Hepatocyte (in vitro differentiated cells): ENCODE measurements at regions not wholly inside any gene's neighbourhood (a gene's known extent, or its start where the extent isn't known, plus 50 kb on each side); places are given as distances from the start of the nearest gene placed in this dataset.
A peak's percentile ranks its signal among the peaks of the same experiment; 100 is the strongest.

Source experiments
- DNase-seq: peaks from one replicate; pipeline ENCODE4 v3.0.0-alpha.2; 2016; ENCODE audit warnings: low spot score
- H2AFZ ChIP-seq: fragments of 200-600 bp; sonication (generic); 2 replicates; pipeline ENCODE4 v1.6.0; 2016; ENCODE audit warnings: antibody characterized with exemption, mild to moderate bottlenecking
- H3K27ac ChIP-seq: fragments of 200-600 bp; sonication (generic); 2 replicates; pipeline ENCODE4 v1.5.1; 2016; ENCODE audit warnings: mild to moderate bottlenecking
- H3K27me3 ChIP-seq: fragments of 200-600 bp; sonication (generic); 2 replicates; pipeline ENCODE4 v1.6.1; 2016
- H3K36me3 ChIP-seq: fragments of 200-600 bp; sonication (generic); replicated peaks from 2 replicates; pipeline ENCODE4 v1.5.1; 2016; ENCODE audit warnings: low read depth; ENCODE audit not compliant: insufficient read depth
- H3K4me1 ChIP-seq: fragments of 200-600 bp; sonication (generic); 2 replicates; pipeline ENCODE4 v1.5.1; 2016; ENCODE audit warnings: mild to moderate bottlenecking, moderate library complexity; ENCODE audit not compliant: insufficient read depth
- H3K4me2 ChIP-seq: fragments of 200-600 bp; sonication (generic); 2 replicates; pipeline ENCODE4 v1.6.0; 2016
- H3K4me3 ChIP-seq: fragments of 200-600 bp; sonication (generic); 2 replicates; pipeline ENCODE4 v1.5.1; 2016; ENCODE audit warnings: mild to moderate bottlenecking
- H3K79me2 ChIP-seq: fragments of 200-600 bp; sonication (generic); 2 replicates; pipeline ENCODE4 v1.6.0; 2017; ENCODE audit warnings: mild to moderate bottlenecking
- H3K9me2 ChIP-seq: fragments of 200-600 bp; sonication (generic); replicated peaks from 2 replicates; pipeline ENCODE4 v1.6.0; 2017; ENCODE audit warnings: mild to moderate bottlenecking; ENCODE audit not compliant: insufficient read depth
- H3K9me3 ChIP-seq: fragments of 200-600 bp; sonication (generic); 2 replicates; pipeline ENCODE4 v1.5.1; 2016; ENCODE audit warnings: low read depth, mild to moderate bottlenecking
- H4K20me1 ChIP-seq: fragments of 200-600 bp; sonication (generic); 2 replicates; pipeline ENCODE4 v1.6.0; 2016; ENCODE audit warnings: mild to moderate bottlenecking; ENCODE audit not compliant: insufficient read depth, poor library complexity, severe bottlenecking
- EZH2 ChIP-seq: fragments of 200-600 bp; sonication (generic); IDR thresholded peaks from 2 replicates; pipeline ENCODE4 v1.6.1; 2016; ENCODE audit warnings: antibody characterized with exemption, mild to moderate bottlenecking, borderline replicate concordance
- EZH2phosphoT487 ChIP-seq: fragments of 200-600 bp; sonication (generic); IDR thresholded peaks from one replicate; pipeline ENCODE4 v1.6.1; 2018; ENCODE audit warnings: antibody characterized with exemption, mild to moderate bottlenecking, low read depth, moderate library complexity; ENCODE audit not compliant: unreplicated experiment, severe bottlenecking
- WGBS: methylation state at CpG from one replicate; pipeline ENCODE4 v1.1.6; 2016; ENCODE audit warnings: low lambda C conversion rate; ENCODE audit errors: missing lambda C conversion rate; 5-methylcytosine and 5-hydroxymethylcytosine counted together
- TF ChIP-seq, protein P1 (sequence below): fragments of 200-600 bp; sonication (generic); IDR thresholded peaks from 2 replicates; pipeline ENCODE4 v1.5.1; 2016; ENCODE audit warnings: antibody characterized with exemption, mild to moderate bottlenecking; ENCODE audit not compliant: poor library complexity

DNA sequence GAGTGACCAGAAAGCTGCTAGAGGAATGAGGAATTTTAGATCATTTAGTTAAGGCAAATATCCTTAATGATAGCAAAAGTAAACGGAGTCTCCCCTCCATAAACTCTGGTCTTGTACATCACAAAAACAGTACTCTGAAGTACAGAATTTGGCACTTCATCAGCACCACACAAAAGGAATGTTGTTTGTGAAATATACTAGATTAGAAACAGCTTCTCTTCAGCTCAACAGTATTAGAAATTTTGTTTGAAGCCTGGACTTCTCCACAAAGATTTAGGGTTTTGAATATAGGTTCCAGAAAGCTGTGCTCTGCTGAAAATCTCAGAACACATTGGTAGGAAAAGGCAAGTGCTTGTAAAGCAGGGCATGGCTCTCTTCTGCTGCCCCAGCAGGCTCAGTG is 135.1 kb upstream of the PTGFR start:
- Histone ChIP-seq H3K9me3 (no peaks in the 10 kb centered on the region), H2AFZ (peak overlapping the region; percentile 34), H3K4me3 (no peak overlapping the region), H3K36me3 (no peaks in the 10 kb centered on the region), H3K27me3 (no peaks in the 10 kb centered on the region), H3K4me1 (peaks cover 8% of the 10 kb centered on the region), H3K4me2 (no peak overlapping the region), H3K9me2 (no peaks in the 10 kb centered on the region), H3K79me2 (no peaks in the 10 kb centered on the region), H3K27ac (no peak overlapping the region), H4K20me1 (no peaks in the 10 kb centered on the region)
- WGBS = 32% methylated on average over 1 of the region's 1 CpG
- TF ChIP-seq, protein P1, sequence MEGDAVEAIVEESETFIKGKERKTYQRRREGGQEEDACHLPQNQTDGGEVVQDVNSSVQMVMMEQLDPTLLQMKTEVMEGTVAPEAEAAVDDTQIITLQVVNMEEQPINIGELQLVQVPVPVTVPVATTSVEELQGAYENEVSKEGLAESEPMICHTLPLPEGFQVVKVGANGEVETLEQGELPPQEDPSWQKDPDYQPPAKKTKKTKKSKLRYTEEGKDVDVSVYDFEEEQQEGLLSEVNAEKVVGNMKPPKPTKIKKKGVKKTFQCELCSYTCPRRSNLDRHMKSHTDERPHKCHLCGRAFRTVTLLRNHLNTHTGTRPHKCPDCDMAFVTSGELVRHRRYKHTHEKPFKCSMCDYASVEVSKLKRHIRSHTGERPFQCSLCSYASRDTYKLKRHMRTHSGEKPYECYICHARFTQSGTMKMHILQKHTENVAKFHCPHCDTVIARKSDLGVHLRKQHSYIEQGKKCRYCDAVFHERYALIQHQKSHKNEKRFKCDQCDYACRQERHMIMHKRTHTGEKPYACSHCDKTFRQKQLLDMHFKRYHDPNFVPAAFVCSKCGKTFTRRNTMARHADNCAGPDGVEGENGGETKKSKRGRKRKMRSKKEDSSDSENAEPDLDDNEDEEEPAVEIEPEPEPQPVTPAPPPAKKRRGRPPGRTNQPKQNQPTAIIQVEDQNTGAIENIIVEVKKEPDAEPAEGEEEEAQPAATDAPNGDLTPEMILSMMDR = no peak
- TF ChIP-seq EZH2phosphoT487 (no peak), EZH2 (no peak)
- no peak for DNase-seq

DNA sequence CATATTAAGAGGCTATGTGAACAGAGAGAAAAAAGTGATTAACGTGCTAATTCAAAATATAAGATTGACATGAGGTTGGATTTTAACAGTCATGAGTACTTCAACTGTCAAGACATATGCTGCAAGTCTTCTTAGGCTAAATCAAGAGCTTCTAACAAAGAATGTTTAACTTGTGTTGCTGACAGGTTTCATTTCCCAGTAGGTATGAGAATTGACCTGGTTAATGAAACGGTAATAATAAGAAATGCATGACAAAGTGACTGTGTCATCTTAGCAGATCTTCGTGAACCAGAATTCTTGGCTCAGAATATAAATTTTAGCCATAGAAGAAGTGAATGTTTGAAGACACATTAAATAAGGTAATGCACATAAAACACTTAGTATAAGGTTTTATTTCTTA is 132.6 kb upstream of the PTGFR start:
- TF ChIP-seq EZH2 (no peak), EZH2phosphoT487 (no peak)
- TF ChIP-seq, protein P1 = no peak
- Histone ChIP-seq H3K27ac (no peak overlapping the region), H3K4me3 (no peak overlapping the region), H3K9me2 (no peaks in the 10 kb centered on the region), H4K20me1 (no peaks in the 10 kb centered on the region), H3K36me3 (no peaks in the 10 kb centered on the region), H3K4me2 (no peak overlapping the region), H2AFZ (no peak overlapping the region), H3K4me1 (peaks cover 8% of the 10 kb centered on the region), H3K79me2 (no peaks in the 10 kb centered on the region), H3K9me3 (no peaks in the 10 kb centered on the region), H3K27me3 (no peaks in the 10 kb centered on the region)
- no peak for DNase-seq
- WGBS = 78% methylated on average over 3 of the region's 3 CpGs

DNA sequence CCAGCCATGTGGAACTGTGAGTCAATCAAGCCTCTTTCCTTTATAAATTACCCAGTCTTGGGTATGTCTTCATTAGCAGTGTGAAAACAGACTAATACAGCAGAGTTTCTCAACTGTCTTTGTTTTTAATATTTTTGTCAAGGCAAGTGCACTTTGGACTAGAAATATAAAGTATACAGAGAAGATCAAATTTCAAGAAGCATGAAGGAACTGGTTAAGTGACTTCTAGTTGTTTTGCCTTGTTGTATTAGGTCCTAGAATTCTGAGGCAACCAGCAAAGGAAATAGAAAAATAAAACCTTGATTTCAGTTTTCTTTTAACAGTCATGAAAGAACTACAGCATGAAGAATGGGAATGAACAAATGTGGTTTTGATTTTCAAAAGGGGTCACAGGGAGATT is 131.1 kb upstream of the PTGFR start:
- no peak overlapping the region for H3K4me3 ChIP-seq
- no peaks in the 10 kb centered on the region for H3K27me3 ChIP-seq
- TF ChIP-seq, protein P1 = no peak
- TF ChIP-seq EZH2 (no peak), EZH2phosphoT487 (no peak)
- no peaks in the 10 kb centered on the region for H3K9me3 ChIP-seq
- peaks cover 8% of the 10 kb centered on the region for H3K4me1 ChIP-seq
- H3K36me3 ChIP-seq = no peaks in the 10 kb centered on the region
- no peak overlapping the region for H2AFZ ChIP-seq
- H3K9me2 ChIP-seq = no peaks in the 10 kb centered on the region
- no peak overlapping the region for H3K4me2 ChIP-seq
- DNase-seq = no peak
- H4K20me1 ChIP-seq = no peaks in the 10 kb centered on the region
- no peaks in the 10 kb centered on the region for H3K79me2 ChIP-seq
- no peak overlapping the region for H3K27ac ChIP-seq

DNA sequence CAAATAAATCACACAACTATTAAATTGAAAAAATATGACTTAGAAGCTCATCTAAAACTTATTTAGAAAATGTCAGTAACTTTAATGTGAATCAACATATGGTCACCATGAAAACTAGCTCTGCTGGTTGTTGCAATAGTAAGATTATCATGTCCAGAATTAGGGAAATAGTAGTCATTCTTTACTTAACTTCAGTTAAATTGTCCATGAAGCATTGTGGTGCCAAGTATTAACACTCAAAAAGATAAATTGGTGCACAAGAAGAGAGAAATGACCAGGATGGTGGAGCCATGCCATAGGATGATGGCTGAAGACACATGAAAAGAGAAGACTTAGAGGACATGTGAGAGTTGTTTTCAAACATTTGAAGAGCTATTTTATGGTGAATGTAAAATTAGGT is 130.2 kb upstream of the PTGFR start:
- no peaks in the 10 kb centered on the region for H4K20me1 ChIP-seq

More for the DNA sequence above, 130.2 kb upstream of the PTGFR start:
- no peaks in the 10 kb centered on the region for H3K27me3 ChIP-seq
- H3K36me3 ChIP-seq = no peaks in the 10 kb centered on the region
- TF ChIP-seq, protein P1 = no peak
- TF ChIP-seq EZH2phosphoT487 (no peak), EZH2 (no peak)
- H3K9me2 ChIP-seq = no peaks in the 10 kb centered on the region
- H3K79me2 ChIP-seq = no peaks in the 10 kb centered on the region
- H3K4me3 ChIP-seq = no peak overlapping the region
- H2AFZ ChIP-seq = no peak overlapping the region
- no peak for DNase-seq
- no peaks in the 10 kb centered on the region for H3K9me3 ChIP-seq
- peaks cover 8% of the 10 kb centered on the region for H3K4me1 ChIP-seq
- H3K4me2 ChIP-seq = no peak overlapping the region
- no peak overlapping the region for H3K27ac ChIP-seq
